ENCODE measurements at regions not wholly inside any gene's neighbourhood (a gene's known extent, or its start where the extent isn't known, plus 50 kb on each side); places are given as distances from the start of the nearest gene placed in this dataset.

DNA sequence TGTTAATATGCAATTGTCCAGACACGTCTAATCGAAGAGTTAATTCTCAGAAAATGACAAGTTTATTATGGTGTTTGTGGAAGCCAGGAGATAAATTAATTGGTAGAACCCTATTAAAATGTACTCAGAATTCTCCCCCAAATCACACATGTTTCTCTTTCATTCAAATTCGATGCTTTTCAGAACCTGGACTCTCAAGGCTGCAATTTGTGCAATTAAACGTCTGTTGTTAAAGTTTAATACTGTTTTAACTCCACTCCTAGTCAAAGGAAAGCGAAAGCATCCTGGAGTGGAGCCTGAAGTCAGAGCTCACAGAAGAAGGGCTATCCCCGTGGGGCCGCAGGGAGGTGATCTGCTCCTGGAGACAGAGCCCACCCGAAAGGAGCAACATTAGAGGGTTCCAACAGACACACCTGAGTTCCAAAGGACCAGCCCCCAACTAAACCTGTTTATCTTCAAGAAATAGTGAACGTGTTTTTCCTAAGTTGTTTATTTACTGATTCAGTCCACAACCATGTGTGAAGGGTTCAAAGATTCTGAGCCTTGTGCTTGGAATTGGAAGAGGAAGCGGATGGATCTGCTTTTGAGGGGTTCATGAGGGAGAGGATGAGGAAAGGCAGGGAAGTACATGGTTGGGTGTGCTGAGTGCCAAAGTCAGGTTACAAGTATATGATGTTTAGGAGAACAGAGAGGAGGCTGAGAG, 68.0 kb upstream of the AKT3 start:
- no peaks in the 10 kb centered on the region for H3K9me3 ChIP-seq (ENCODE audit: control insufficient read depth, low read length)
- peak overlapping the region; percentile 75 for H3K27ac ChIP-seq (ENCODE audit: insufficient read depth, low read depth, low read length, poor library complexity, severe bottlenecking)
- 57 to 62% methylated on average over 9 to 10 of the region's 10 CpGs for WGBS, 2 experiments
- H3K36me3 ChIP-seq (ENCODE audit: control insufficient read depth, insufficient read depth, low read length) = no peaks in the 10 kb centered on the region
- H3K27me3 ChIP-seq (ENCODE audit: control insufficient read depth, insufficient read depth, low read length, poor library complexity, severe bottlenecking) = peaks cover 29% of the 10 kb centered on the region
- peaks cover 6% of the 10 kb centered on the region for H3K4me1 ChIP-seq (ENCODE audit: control insufficient read depth, insufficient read depth, low read length)
- H3K4me3 ChIP-seq (ENCODE audit: insufficient read depth, low read depth, low read length) = peak overlapping the region; percentile 30

DNA sequence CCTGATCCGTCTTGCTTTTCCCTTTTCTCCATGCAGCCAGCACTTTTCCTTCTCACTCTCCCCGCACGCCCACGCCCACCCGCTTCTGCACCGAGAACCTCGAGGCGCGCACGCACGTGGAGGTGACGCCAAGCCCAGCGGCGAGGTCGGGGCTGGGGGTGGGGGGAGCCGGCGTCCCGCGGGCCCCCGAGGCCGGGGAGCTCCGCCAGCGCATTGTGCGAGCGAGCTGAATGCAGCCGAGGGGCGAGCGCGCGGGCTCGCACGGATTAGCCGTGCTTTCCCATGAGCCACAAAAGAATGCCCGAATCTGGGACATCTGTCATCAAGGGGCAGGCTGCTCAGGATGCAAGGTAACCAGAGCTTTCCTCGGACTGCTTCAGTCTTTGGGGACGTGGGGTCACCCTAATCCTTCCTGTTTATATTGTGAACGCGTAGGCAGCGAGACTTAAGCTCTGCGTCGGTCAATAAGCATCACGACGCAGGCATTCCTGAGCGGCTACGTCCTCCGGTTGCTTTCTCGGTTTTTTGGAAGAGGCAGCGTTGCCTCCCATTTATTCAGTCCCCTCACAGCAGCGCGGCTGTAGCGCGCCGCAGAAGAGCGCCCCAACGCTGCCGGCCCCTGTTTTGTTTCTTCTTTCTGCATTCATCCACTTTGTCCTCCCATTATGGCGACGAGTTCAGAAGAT, 67.3 kb upstream of the AKT3 start:
- Histone ChIP-seq H3K36me3 (ENCODE audit: control insufficient read depth, insufficient read depth, low read length) (no peaks in the 10 kb centered on the region), H3K4me1 (ENCODE audit: control insufficient read depth, insufficient read depth, low read length) (peaks cover 6% of the 10 kb centered on the region), H3K4me3 (ENCODE audit: insufficient read depth, low read depth, low read length) (peak overlapping the region; percentile 30), H3K27ac (ENCODE audit: insufficient read depth, low read depth, low read length, poor library complexity, severe bottlenecking) (peak overlapping the region; percentile 75), H3K27me3 (ENCODE audit: control insufficient read depth, insufficient read depth, low read length, poor library complexity, severe bottlenecking) (peaks cover 29% of the 10 kb centered on the region), H3K9me3 (ENCODE audit: control insufficient read depth, low read length) (no peaks in the 10 kb centered on the region)
- WGBS, 2 experiments = 1 to 2% methylated on average over 58 of the region's 58 CpGs

DNA sequence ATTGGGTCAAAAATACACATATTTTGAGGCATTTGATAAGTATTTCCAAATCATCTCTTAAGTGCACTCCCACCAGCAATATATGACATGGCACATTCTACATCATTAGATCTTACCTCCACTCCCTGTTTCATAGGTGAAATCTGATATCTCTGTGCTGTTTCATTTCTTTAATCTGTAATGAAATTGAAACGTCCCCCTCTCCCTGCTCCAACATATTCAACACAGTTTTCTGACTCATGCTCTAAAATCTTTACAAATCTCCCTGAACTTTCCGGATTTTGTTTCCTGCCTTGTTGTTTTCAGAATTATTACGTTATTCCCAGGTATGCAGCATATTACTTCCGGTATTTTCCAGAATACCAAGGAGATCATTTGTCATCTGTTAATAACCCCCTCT, 66.1 kb upstream of the AKT3 start:
- Histone ChIP-seq H3K4me1 (ENCODE audit: control insufficient read depth, insufficient read depth, low read length) (peaks cover under 1% of the 10 kb centered on the region), H3K27ac (ENCODE audit: insufficient read depth, low read depth, low read length, poor library complexity, severe bottlenecking) (no peak overlapping the region), H3K36me3 (ENCODE audit: control insufficient read depth, insufficient read depth, low read length) (no peaks in the 10 kb centered on the region), H3K9me3 (ENCODE audit: control insufficient read depth, low read length) (no peaks in the 10 kb centered on the region), H3K4me3 (ENCODE audit: insufficient read depth, low read depth, low read length) (no peak overlapping the region), H3K27me3 (ENCODE audit: control insufficient read depth, insufficient read depth, low read length, poor library complexity, severe bottlenecking) (peaks cover 29% of the 10 kb centered on the region)
- 87 to 92% methylated on average over 4 of the region's 4 CpGs for WGBS, 2 experiments

DNA sequence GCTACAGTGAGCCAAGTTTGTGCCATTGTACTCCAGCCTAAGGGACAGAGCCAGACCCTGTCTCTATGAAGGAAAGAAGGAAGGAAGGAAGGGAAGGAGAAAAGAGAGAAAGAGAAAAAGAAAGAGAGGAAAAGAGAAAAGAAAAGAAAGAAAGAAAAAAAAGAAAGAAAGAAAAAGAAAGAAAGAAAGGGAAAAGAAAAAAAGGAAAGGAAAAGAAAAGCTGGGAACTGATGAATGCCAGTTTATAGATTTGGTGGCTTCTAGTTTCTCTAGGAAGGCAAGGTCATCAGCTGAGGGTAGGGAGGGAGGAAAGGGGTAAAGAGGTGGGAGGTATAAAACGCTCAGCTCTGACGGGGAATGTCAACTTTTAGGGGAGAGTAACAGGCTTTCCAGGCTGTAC, 62.3 kb upstream of the AKT3 start:
- no peaks in the 10 kb centered on the region for H3K9me3 ChIP-seq (ENCODE audit: control insufficient read depth, low read length)
- 90 to 91% methylated on average over 2 of the region's 2 CpGs for WGBS, 2 experiments

DNA sequence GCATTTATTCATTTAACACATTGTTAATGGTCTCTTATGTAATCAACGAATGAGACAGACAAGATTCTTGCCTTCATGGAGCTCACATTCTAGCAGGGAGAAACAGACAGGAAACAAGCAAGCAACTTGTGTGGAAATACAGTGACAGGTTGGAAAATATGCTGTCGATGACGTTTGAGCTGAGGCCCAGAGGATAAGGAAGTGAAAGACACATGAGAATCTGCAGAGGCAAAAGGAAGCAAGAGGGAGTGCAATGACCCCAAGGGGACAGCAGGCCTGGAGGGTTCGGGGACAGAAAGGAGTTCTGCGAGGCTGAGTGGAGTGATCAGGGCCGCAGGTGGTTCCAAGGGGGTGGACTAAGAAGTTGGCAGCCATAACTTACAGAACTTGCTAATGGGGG, 60.6 kb upstream of the AKT3 start:
- Histone ChIP-seq H3K9me3 (ENCODE audit: control insufficient read depth, low read length) (no peaks in the 10 kb centered on the region), H3K4me3 (ENCODE audit: insufficient read depth, low read depth, low read length) (no peak overlapping the region), H3K27me3 (ENCODE audit: control insufficient read depth, insufficient read depth, low read length, poor library complexity, severe bottlenecking) (no peaks in the 10 kb centered on the region), H3K36me3 (ENCODE audit: control insufficient read depth, insufficient read depth, low read length) (no peaks in the 10 kb centered on the region), H3K4me1 (ENCODE audit: control insufficient read depth, insufficient read depth, low read length) (no peaks in the 10 kb centered on the region), H3K27ac (ENCODE audit: insufficient read depth, low read depth, low read length, poor library complexity, severe bottlenecking) (no peak overlapping the region)
- WGBS, 2 experiments = 87 to 94% methylated on average over 6 of the region's 6 CpGs

More for the DNA sequence above, 62.3 kb upstream of the AKT3 start:
- no peaks in the 10 kb centered on the region for H3K4me1 ChIP-seq (ENCODE audit: control insufficient read depth, insufficient read depth, low read length)
- H3K27me3 ChIP-seq (ENCODE audit: control insufficient read depth, insufficient read depth, low read length, poor library complexity, severe bottlenecking) = peaks cover 17% of the 10 kb centered on the region
- H3K4me3 ChIP-seq (ENCODE audit: insufficient read depth, low read depth, low read length) = no peak overlapping the region
- no peak overlapping the region for H3K27ac ChIP-seq (ENCODE audit: insufficient read depth, low read depth, low read length, poor library complexity, severe bottlenecking)
- no peaks in the 10 kb centered on the region for H3K36me3 ChIP-seq (ENCODE audit: control insufficient read depth, insufficient read depth, low read length)

DNA sequence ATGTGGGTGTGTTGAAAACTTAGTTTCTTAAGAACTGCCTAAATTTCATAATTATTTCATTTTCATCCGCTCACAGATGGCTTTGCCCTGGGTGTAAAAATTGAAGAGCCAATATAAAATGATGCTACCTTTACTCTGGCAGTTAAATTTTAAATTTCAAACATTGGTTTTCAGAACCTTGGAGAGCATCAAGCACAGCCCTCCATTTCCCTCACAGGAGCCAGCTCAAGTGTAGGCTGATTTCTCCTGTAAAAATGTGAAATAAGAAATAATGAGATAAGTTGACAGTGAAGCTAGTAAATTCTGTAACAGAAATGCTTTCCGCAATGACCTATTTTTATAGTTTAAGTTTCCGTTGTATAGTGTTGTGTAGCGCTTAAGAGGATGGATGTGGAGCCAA, 53.9 kb upstream of the AKT3 start:
- Histone ChIP-seq H3K4me3 (ENCODE audit: insufficient read depth, low read depth, low read length) (no peak overlapping the region), H3K4me1 (ENCODE audit: control insufficient read depth, insufficient read depth, low read length) (no peaks in the 10 kb centered on the region), H3K9me3 (ENCODE audit: control insufficient read depth, low read length) (no peaks in the 10 kb centered on the region), H3K27me3 (ENCODE audit: control insufficient read depth, insufficient read depth, low read length, poor library complexity, severe bottlenecking) (no peaks in the 10 kb centered on the region), H3K36me3 (ENCODE audit: control insufficient read depth, insufficient read depth, low read length) (no peaks in the 10 kb centered on the region), H3K27ac (ENCODE audit: insufficient read depth, low read depth, low read length, poor library complexity, severe bottlenecking) (no peak overlapping the region)
- 91 to 95% methylated on average over 3 to 4 of the region's 4 CpGs for whole genome bisulfite sequencing, 2 experiments

DNA sequence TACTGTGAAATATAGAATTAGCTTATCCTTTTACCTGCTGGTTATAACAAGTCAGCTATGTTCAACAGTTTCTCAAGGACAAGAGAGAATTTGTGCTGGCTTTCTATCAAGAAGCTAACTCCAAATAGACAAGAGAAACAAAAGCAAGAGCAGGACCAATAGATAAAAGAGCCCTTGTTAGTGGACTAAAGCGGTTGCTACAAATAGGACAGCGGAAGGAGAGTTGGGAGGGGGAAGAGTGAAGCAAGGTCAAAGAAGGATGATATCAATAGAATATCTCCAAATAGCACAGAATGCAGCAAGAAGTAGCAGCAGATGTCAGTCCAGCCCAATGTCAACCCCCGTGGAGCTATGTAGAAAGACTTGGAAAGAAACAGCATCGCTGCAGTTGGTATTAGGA, 53.0 kb upstream of the AKT3 start:
- Histone ChIP-seq H3K27me3 (ENCODE audit: control insufficient read depth, insufficient read depth, low read length, poor library complexity, severe bottlenecking) (no peaks in the 10 kb centered on the region), H3K36me3 (ENCODE audit: control insufficient read depth, insufficient read depth, low read length) (no peaks in the 10 kb centered on the region), H3K27ac (ENCODE audit: insufficient read depth, low read depth, low read length, poor library complexity, severe bottlenecking) (no peak overlapping the region), H3K9me3 (ENCODE audit: control insufficient read depth, low read length) (no peaks in the 10 kb centered on the region), H3K4me1 (ENCODE audit: control insufficient read depth, insufficient read depth, low read length) (no peaks in the 10 kb centered on the region), H3K4me3 (ENCODE audit: insufficient read depth, low read depth, low read length) (no peak overlapping the region)
- 85 to 91% methylated on average over 4 of the region's 4 CpGs for WGBS, 2 experiments

DNA sequence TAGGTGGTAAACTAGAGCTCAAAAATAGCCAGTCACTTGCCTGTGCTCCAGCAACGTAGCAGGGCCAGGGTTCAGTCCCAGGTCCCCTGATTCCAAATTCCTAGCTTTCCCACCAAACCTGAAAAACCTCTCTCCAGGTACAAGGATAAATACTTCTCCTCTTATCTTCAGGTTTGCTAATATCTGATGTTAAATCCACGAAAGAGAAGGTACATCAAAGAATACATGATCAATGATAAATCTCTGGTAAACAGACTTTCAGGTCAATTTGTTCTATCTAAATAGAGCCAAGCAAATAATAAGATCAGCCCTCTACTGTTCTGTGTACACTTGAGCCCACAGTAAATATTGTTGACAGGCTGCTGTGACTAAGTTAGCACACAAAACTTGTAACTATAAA, 52.1 kb upstream of the AKT3 start:
- H3K4me1 ChIP-seq (ENCODE audit: control insufficient read depth, insufficient read depth, low read length) = no peaks in the 10 kb centered on the region
- no peaks in the 10 kb centered on the region for H3K9me3 ChIP-seq (ENCODE audit: control insufficient read depth, low read length)
- H3K4me3 ChIP-seq (ENCODE audit: insufficient read depth, low read depth, low read length) = no peak overlapping the region
- no peaks in the 10 kb centered on the region for H3K36me3 ChIP-seq (ENCODE audit: control insufficient read depth, insufficient read depth, low read length)
- no peaks in the 10 kb centered on the region for H3K27me3 ChIP-seq (ENCODE audit: control insufficient read depth, insufficient read depth, low read length, poor library complexity, severe bottlenecking)
- 86 to 94% methylated on average over 2 of the region's 2 CpGs for WGBS, 2 experiments
- no peak overlapping the region for H3K27ac ChIP-seq (ENCODE audit: insufficient read depth, low read depth, low read length, poor library complexity, severe bottlenecking)

All from ectodermal cell (in vitro differentiated cells).